ENCODE measurements at regions not wholly inside any gene's neighbourhood (a gene's known extent, or its start where the extent isn't known, plus 50 kb on each side); places are given as distances from the start of the nearest gene placed in this dataset.

DNA sequence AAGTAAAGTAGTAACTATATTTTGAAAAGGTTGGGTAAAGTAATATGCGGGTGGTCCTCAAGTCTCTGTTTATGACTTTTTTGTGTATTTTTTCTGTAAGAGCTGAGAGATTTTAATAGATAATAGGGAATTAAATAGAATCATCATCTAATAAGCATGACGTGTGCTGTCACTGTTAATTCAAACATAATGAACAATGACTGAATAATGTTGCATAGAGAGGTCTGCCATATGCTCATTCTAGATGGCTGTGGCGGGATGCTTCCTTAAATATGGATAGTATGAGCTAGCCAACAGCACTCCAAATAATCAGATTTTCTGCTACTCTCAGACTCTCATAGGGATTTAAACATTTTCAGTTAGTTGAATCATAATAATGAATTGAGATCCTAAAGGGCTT is 302.8 kb upstream of the RBMS3 start:
- no peaks in the 10 kb centered on the region for H3K79me2 ChIP-seq (ENCODE audit: insufficient read depth, low read length)
- H3K4me3 ChIP-seq (replicated peaks in 1 of 3; ENCODE audit: low read depth in 2 of 3, low read length in 3 of 3) = no peak overlapping the region
- WGBS (ENCODE audit: insufficient coverage) = no CpG with 5 or more reads among the region's 3 CpGs
- H3K27me3 Mint-ChIP-seq (ENCODE audit: low read depth in 3 of 3) = peaks cover 0 to 5% (median 3%) of the 10 kb centered on the region in 3 donors
- no peaks in the 10 kb centered on the region for H3K27me3 ChIP-seq (ENCODE audit: control insufficient read depth in 2 of 2, insufficient read depth in 2 of 2, low read length in 2 of 2)
- H3K4me1 ChIP-seq (ENCODE audit: control insufficient read depth in 1 of 2, insufficient read depth in 2 of 2, low read length in 2 of 2) = no peaks in the 10 kb centered on the region
- H3K9ac ChIP-seq (ENCODE audit: insufficient read depth, low read length, poor library complexity, severe bottlenecking) = no peak overlapping the region
- intact Hi-C loops (cut with micrococcal nuclease) = no loop called here
- no peaks in the 10 kb centered on the region for H3K9me3 ChIP-seq (replicated peaks in 1 of 2; ENCODE audit: control insufficient read depth in 1 of 2, insufficient read depth in 1 of 2, low read length in 2 of 2)
- TF ChIP-seq, protein P1, sequence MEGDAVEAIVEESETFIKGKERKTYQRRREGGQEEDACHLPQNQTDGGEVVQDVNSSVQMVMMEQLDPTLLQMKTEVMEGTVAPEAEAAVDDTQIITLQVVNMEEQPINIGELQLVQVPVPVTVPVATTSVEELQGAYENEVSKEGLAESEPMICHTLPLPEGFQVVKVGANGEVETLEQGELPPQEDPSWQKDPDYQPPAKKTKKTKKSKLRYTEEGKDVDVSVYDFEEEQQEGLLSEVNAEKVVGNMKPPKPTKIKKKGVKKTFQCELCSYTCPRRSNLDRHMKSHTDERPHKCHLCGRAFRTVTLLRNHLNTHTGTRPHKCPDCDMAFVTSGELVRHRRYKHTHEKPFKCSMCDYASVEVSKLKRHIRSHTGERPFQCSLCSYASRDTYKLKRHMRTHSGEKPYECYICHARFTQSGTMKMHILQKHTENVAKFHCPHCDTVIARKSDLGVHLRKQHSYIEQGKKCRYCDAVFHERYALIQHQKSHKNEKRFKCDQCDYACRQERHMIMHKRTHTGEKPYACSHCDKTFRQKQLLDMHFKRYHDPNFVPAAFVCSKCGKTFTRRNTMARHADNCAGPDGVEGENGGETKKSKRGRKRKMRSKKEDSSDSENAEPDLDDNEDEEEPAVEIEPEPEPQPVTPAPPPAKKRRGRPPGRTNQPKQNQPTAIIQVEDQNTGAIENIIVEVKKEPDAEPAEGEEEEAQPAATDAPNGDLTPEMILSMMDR (IDR thresholded peaks at IDR 0.05) = no peak
- H3K4me1 Mint-ChIP-seq = no peaks in the 10 kb centered on the region
- no peak for DNase-seq
- peaks cover 0 to 7% (median 6%) of the 10 kb centered on the region in 7 donors for H3K9me3 Mint-ChIP-seq
- no peaks in the 10 kb centered on the region for H4K20me1 ChIP-seq (ENCODE audit: insufficient read depth, low read length)
- no peaks in the 10 kb centered on the region for H3K36me3 Mint-ChIP-seq
- H3K27ac ChIP-seq (ENCODE audit: low read depth in 1 of 2, low read length in 2 of 2) = no peak overlapping the region
- no peak overlapping the region for H3K4me2 ChIP-seq (replicated peaks; ENCODE audit: extremely low read depth, low read length, poor library complexity, severe bottlenecking)
- H3K27ac Mint-ChIP-seq = no peak overlapping the region
- no peak overlapping the region for H3K4me3 Mint-ChIP-seq
- no peaks in the 10 kb centered on the region for H3K36me3 ChIP-seq (replicated peaks in 1 of 2; ENCODE audit: control insufficient read depth in 1 of 2, insufficient read depth in 2 of 2, low read length in 2 of 2)
- H2AFZ ChIP-seq (ENCODE audit: insufficient read depth, low read depth, low read length, poor library complexity, severe bottlenecking) = no peak overlapping the region

DNA sequence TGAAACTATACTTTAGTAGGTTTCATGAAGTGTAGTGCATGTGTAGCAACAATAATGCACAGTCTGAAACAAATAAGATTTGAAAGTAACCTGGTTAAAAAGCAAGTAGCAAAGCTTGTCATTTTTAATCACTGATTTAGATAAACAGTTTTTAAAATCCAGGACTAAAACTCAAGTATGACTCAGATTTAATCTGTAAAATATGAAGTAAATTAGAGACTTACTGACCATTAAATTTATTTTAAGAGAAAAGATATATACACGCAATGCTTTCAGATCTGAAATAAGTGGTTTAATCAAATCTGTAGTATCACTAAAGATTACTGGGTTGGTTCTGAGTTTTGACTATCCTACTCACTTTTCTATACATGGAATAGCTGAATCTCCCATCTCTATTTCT is 300.7 kb upstream of the RBMS3 start:
- no peak overlapping the region for H2AFZ ChIP-seq (ENCODE audit: insufficient read depth, low read depth, low read length, poor library complexity, severe bottlenecking)
- no peaks in the 10 kb centered on the region for H3K9me3 ChIP-seq (replicated peaks in 1 of 2; ENCODE audit: control insufficient read depth in 1 of 2, insufficient read depth in 1 of 2, low read length in 2 of 2)
- TF ChIP-seq, protein P1 (IDR thresholded peaks at IDR 0.05) = no peak
- H3K4me2 ChIP-seq (replicated peaks; ENCODE audit: extremely low read depth, low read length, poor library complexity, severe bottlenecking) = no peak overlapping the region
- no peak overlapping the region for H3K27ac Mint-ChIP-seq
- H3K4me1 ChIP-seq (ENCODE audit: control insufficient read depth in 1 of 2, insufficient read depth in 2 of 2, low read length in 2 of 2) = no peaks in the 10 kb centered on the region
- no peak overlapping the region for H3K4me3 Mint-ChIP-seq
- H3K27me3 ChIP-seq (ENCODE audit: control insufficient read depth in 2 of 2, insufficient read depth in 2 of 2, low read length in 2 of 2) = no peaks in the 10 kb centered on the region
- no peak overlapping the region for H3K9ac ChIP-seq (ENCODE audit: insufficient read depth, low read length, poor library complexity, severe bottlenecking)
- H3K9me3 Mint-ChIP-seq = peaks cover 0 to 11% (median 5%) of the 10 kb centered on the region in 7 donors
- no peak for DNase-seq
- H4K20me1 ChIP-seq (ENCODE audit: insufficient read depth, low read length) = no peaks in the 10 kb centered on the region
- no peaks in the 10 kb centered on the region for H3K4me1 Mint-ChIP-seq
- H3K4me3 ChIP-seq (replicated peaks in 1 of 3; ENCODE audit: low read depth in 2 of 3, low read length in 3 of 3) = no peak overlapping the region
- H3K27me3 Mint-ChIP-seq (ENCODE audit: low read depth in 3 of 3) = peaks cover 0 to 5% (median 3%) of the 10 kb centered on the region in 3 donors
- intact Hi-C loops (cut with micrococcal nuclease) = no loop called here
- H3K27ac ChIP-seq (ENCODE audit: low read depth in 1 of 2, low read length in 2 of 2) = no peak overlapping the region
- no peaks in the 10 kb centered on the region for H3K36me3 ChIP-seq (replicated peaks in 1 of 2; ENCODE audit: control insufficient read depth in 1 of 2, insufficient read depth in 2 of 2, low read length in 2 of 2)
- no peaks in the 10 kb centered on the region for H3K36me3 Mint-ChIP-seq
- WGBS (ENCODE audit: insufficient coverage) = no CpG with 5 or more reads among the region's 1 CpG
- H3K79me2 ChIP-seq (ENCODE audit: insufficient read depth, low read length) = no peaks in the 10 kb centered on the region

Data from CD14-positive monocyte (primary cell).